Tibial artery (tissue), 4 donors: ENCODE measurements at regions not wholly inside any gene's neighbourhood (a gene's known extent, or its start where the extent isn't known, plus 50 kb on each side); places are given as distances from the start of the nearest gene placed in this dataset.

ENCODE experiments used
- DNase-seq, 2 donors: peaks; one replicate each; pipeline ENCODE4 v3.0.0-alpha.2; 2019
- H3K27ac ChIP-seq, 2 donors: fragments of 200-600 bp; sonication (generic) in 1 of 2; 1 replicate in 1 of 2; 2 replicates in 1 of 2; pipeline ENCODE4 v1.5.1; 2018 to 2019; ENCODE audit warnings: mild to moderate bottlenecking in 1 of 2
- H3K27me3 ChIP-seq, 2 donors: fragments of 200-600 bp; sonication (generic) in 1 of 2; one replicate each; pipeline versions ENCODE4 v1.5.1 to v1.6.0; 2016 to 2019
- H3K36me3 ChIP-seq, 3 donors: fragments of 200-600 bp; sonication (generic) in 2 of 3; one replicate each; pipeline ENCODE4 v1.5.1; 2016 to 2019; ENCODE audit warnings: mild to moderate bottlenecking in 2 of 3
- H3K4me1 ChIP-seq, 4 donors: fragments of 200-600 bp; sonication (generic) in 2 of 4; 1 replicate in 3 of 4; 2 replicates in 1 of 4; pipeline ENCODE4 v1.5.1; 2016 to 2019
- H3K4me3 ChIP-seq, 2 donors: fragments of 200-600 bp; sonication (generic) in 1 of 2; 1 replicate in 1 of 2; 2 replicates in 1 of 2; pipeline ENCODE4 v1.5.1; 2018 to 2019; ENCODE audit warnings: mild to moderate bottlenecking in 2 of 2
- H3K9me3 ChIP-seq, 3 donors: fragments of 200-600 bp; sonication (generic) in 1 of 3; one replicate each; pipeline ENCODE4 v1.5.1; 2016 to 2019
- CTCF ChIP-seq, 2 experiments: fragments of 200-600 bp in 1 of 2; fragments of 450-650 bp in 1 of 2; IDR thresholded peaks; one replicate each; pipeline ENCODE4 v1.5.1; 2017 to 2019; ENCODE audit warnings: antibody characterized with exemption in 2 of 2, mild to moderate bottlenecking in 1 of 2, moderate library complexity in 1 of 2
- intact Hi-C: fragments of 100-400 bp; cut with DNase I; formaldehyde crosslinking; loops from one replicate; pipeline ENCODE4 v1.15.0; 2023; ENCODE audit warnings: low total_unique reads

GRCh38 chr2:120958623-120959366, 223.1 kb downstream of the GLI2 start:
- H3K36me3 ChIP-seq, result peaks cover 10 to 33% (median 29%) of the 10 kb centered on the region in 3 donors
- no peaks in the 10 kb centered on the region for H3K4me1 ChIP-seq
- H3K27ac ChIP-seq, result no peak overlapping the region
- H3K9me3 ChIP-seq, result no peaks in the 10 kb centered on the region
- H3K27me3 ChIP-seq, result no peaks in the 10 kb centered on the region
- TF ChIP-seq CTCF (IDR thresholded peaks at IDR 0.05), result peak in 1 of 2 experiments; percentile 17
- no peak overlapping the region for H3K4me3 ChIP-seq
- DNase-seq, result no peak
- intact Hi-C loops, result loop anchor here (10.0 kb wide), 1 partner anchor 106 kb away; no protein-coding TSS in a partner anchor

GRCh38 chr2:120959426-120959825, 223.8 kb downstream of the GLI2 start:
- DNase-seq, result no peak
- Histone ChIP-seq H3K4me1 (no peaks in the 10 kb centered on the region), H3K9me3 (no peaks in the 10 kb centered on the region), H3K4me3 (no peak overlapping the region), H3K36me3 (peaks cover 10 to 33% (median 29%) of the 10 kb centered on the region in 3 donors), H3K27ac (no peak overlapping the region), H3K27me3 (no peaks in the 10 kb centered on the region)
- no peak for TF ChIP-seq CTCF (IDR thresholded peaks at IDR 0.05)
- intact Hi-C loops, result loop anchor here (10.0 kb wide), 1 partner anchor 105 kb away; no protein-coding TSS in a partner anchor

GRCh38 chr2:120960770-120961366, 225.2 kb downstream of the GLI2 start:
- DNase-seq, result no peak
- H3K36me3 ChIP-seq, result peaks cover 10 to 36% (median 26%) of the 10 kb centered on the region in 3 donors
- H3K27ac ChIP-seq, result no peak overlapping the region
- no peak for TF ChIP-seq CTCF (IDR thresholded peaks at IDR 0.05)
- intact Hi-C loops, result no loop called here
- H3K4me3 ChIP-seq, result no peak overlapping the region
- no peaks in the 10 kb centered on the region for H3K4me1 ChIP-seq
- no peaks in the 10 kb centered on the region for H3K27me3 ChIP-seq
- no peaks in the 10 kb centered on the region for H3K9me3 ChIP-seq

- Histone ChIP-seq H3K4me1 (no peaks in the 10 kb centered on the region), H3K9me3 (no peaks in the 10 kb centered on the region), H3K4me3 (no peak overlapping the region), H3K27me3 (no peaks in the 10 kb centered on the region), H3K27ac (no peak overlapping the region), H3K36me3 (peaks cover 10 to 30% (median 24%) of the 10 kb centered on the region in 3 donors)
- no peak for TF ChIP-seq CTCF (IDR thresholded peaks at IDR 0.05)
- intact Hi-C loops, result no loop called here
- DNase-seq, result no peak
These were observed 225.7 kb downstream of the GLI2 start for GRCh38 chr2:120961396-120961795.

- no peak for TF ChIP-seq CTCF (IDR thresholded peaks at IDR 0.05)
- DNase-seq, result no peak
- Histone ChIP-seq H3K9me3 (no peaks in the 10 kb centered on the region), H3K4me3 (no peak overlapping the region), H3K4me1 (no peaks in the 10 kb centered on the region), H3K36me3 (peaks cover 5 to 36% (median 24%) of the 10 kb centered on the region in 3 donors), H3K27ac (no peak overlapping the region), H3K27me3 (no peaks in the 10 kb centered on the region)
- intact Hi-C loops, result no loop called here
These were observed 228.5 kb downstream of the GLI2 start for GRCh38 chr2:120963997-120964705.
